ENCODE measurements at regions not wholly inside any gene's neighbourhood (a gene's known extent, or its start where the extent isn't known, plus 50 kb on each side); places are given as distances from the start of the nearest gene placed in this dataset.

DNA sequence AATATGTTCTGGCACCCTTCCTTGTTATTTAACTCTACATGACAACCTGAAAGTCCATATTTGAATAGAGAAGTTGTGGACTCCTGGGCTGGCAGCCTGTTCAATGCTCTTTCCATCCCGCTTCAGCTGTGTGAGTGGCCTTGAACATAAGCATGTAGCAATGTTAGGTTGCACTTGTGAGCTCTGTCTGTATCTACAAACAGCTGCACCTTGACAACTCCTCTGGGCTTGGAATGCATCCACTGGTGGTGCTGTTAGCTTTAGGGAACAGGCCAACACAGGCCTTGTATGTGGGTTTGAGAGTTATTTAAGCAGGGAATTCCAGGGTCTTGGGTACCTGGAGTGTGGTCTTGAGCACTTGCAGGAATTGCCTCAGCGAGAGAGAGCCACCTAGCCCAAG is 141.2 kb downstream of the DTHD1 start:
- TF ChIP-seq, protein P1, sequence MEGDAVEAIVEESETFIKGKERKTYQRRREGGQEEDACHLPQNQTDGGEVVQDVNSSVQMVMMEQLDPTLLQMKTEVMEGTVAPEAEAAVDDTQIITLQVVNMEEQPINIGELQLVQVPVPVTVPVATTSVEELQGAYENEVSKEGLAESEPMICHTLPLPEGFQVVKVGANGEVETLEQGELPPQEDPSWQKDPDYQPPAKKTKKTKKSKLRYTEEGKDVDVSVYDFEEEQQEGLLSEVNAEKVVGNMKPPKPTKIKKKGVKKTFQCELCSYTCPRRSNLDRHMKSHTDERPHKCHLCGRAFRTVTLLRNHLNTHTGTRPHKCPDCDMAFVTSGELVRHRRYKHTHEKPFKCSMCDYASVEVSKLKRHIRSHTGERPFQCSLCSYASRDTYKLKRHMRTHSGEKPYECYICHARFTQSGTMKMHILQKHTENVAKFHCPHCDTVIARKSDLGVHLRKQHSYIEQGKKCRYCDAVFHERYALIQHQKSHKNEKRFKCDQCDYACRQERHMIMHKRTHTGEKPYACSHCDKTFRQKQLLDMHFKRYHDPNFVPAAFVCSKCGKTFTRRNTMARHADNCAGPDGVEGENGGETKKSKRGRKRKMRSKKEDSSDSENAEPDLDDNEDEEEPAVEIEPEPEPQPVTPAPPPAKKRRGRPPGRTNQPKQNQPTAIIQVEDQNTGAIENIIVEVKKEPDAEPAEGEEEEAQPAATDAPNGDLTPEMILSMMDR (IDR thresholded peaks at IDR 0.05) = no peak
- no peak for TF ChIP-seq POLR2A (IDR thresholded peaks at IDR 0.05)
